SK-N-SH (cell line): ENCODE measurements at regions not wholly inside any gene's neighbourhood (a gene's known extent, or its start where the extent isn't known, plus 50 kb on each side); places are given as distances from the start of the nearest gene placed in this dataset.

Source experiments
- CTCF ChIA-PET: fragments of 300-600, 350-600 bp; formaldehyde crosslinking; extraction: SDS; loops from one replicate; lab custom pipeline; 2021; lab: Yijun Ruan, JAX
- POLR2A ChIA-PET: fragments of 350-600 bp; sonication (Branson Sonifier 250); formaldehyde crosslinking; extraction: SDS; loops from one replicate; lab custom pipeline; 2020; ENCODE audit warnings: antibody characterized with exemption, inconsistent platforms; lab: Yijun Ruan, JAX
- DNase-seq: peaks from one replicate; pipeline ENCODE4 v3.0.0; 2012
- H2AFZ ChIP-seq: fragments of 200-600 bp; sonication (generic); 2 replicates; pipeline ENCODE4 v1.8.1; 2016; ENCODE audit warnings: antibody characterized with exemption, mild to moderate bottlenecking, low read depth
- H3F3A ChIP-seq: fragments of 200-600 bp; sonication (generic); replicated peaks from 2 replicates; pipeline ENCODE3; 2016; ENCODE audit warnings: antibody characterized with exemption, mild to moderate bottlenecking; ENCODE audit not compliant: insufficient read depth
- H3K27ac ChIP-seq, 2 experiments: fragments of 200-500 bp in 1 of 2; fragments of 200-600 bp in 1 of 2; sonication (Bioruptor generic) in 1 of 2; sonication (generic), shearing (Covaris generic) in 1 of 2; 2 replicates each; pipeline versions ENCODE4 v1.5.1 to v1.6.1; 2014 to 2016; ENCODE audit warnings: low read depth in 2 of 2, inconsistent platforms in 1 of 2, low read length in 1 of 2, mild to moderate bottlenecking in 1 of 2, mixed read lengths in 1 of 2
- H3K27me3 ChIP-seq: fragments of 200-600 bp; sonication (generic), shearing (Covaris generic); 2 replicates; pipeline ENCODE4 v1.6.1; 2016; ENCODE audit warnings: mixed run types; ENCODE audit not compliant: insufficient read depth
- H3K36me3 ChIP-seq, 2 experiments: fragments of 200-500 bp in 1 of 2; fragments of 200-600 bp in 1 of 2; sonication (Bioruptor generic) in 1 of 2; sonication (generic) in 1 of 2; replicated peaks in 1 of 2; 2 replicates each; pipeline versions ENCODE3 to v1.5.1; 2014 to 2016; ENCODE audit warnings: low read length in 1 of 2, mild to moderate bottlenecking in 1 of 2; ENCODE audit not compliant: insufficient read depth in 2 of 2, control insufficient read depth in 1 of 2
- H3K4me1 ChIP-seq, 2 experiments: fragments of 200-500 bp in 1 of 2; fragments of 200-600 bp in 1 of 2; sonication (Bioruptor generic) in 1 of 2; sonication (generic), shearing (Covaris generic) in 1 of 2; 2 replicates each; pipeline versions ENCODE4 v1.5.1 to v1.6.1; 2014 to 2016; ENCODE audit warnings: low read depth in 1 of 2, low read length in 1 of 2, mixed run types in 1 of 2; ENCODE audit not compliant: insufficient read depth in 2 of 2, control insufficient read depth in 1 of 2
- H3K4me2 ChIP-seq: fragments of 200-600 bp; sonication (generic), shearing (Covaris generic); 2 replicates; pipeline ENCODE4 v1.6.1; 2017; ENCODE audit warnings: mixed run types
- H3K4me3 ChIP-seq, 2 experiments: fragments of 200-500 bp in 1 of 2; fragments of 200-600 bp in 1 of 2; sonication (Bioruptor generic) in 1 of 2; sonication (generic), shearing (Covaris generic) in 1 of 2; 2 replicates each; pipeline versions ENCODE4 v1.5.1 to v1.8.1; 2014 to 2016; ENCODE audit warnings: low read depth in 2 of 2, inconsistent platforms in 1 of 2, low read length in 1 of 2, mild to moderate bottlenecking in 1 of 2, mixed read lengths in 1 of 2, moderate library complexity in 1 of 2
- H3K79me2 ChIP-seq: fragments of 200-600 bp; sonication (generic); 2 replicates; pipeline ENCODE4 v1.8.1; 2017; ENCODE audit warnings: mild to moderate bottlenecking; ENCODE audit not compliant: insufficient read depth
- H3K9ac ChIP-seq: fragments of 200-600 bp; sonication (generic); 2 replicates; pipeline ENCODE4 v1.6.1; 2017; ENCODE audit warnings: mixed run types
- H3K9me2 ChIP-seq: fragments of 200-600 bp; sonication (generic); 2 replicates; pipeline ENCODE4 v1.6.1; 2017; ENCODE audit warnings: mixed run types
- H3K9me3 ChIP-seq: fragments of 200-600 bp; sonication (generic); 2 replicates; pipeline ENCODE4 v1.6.1; 2017; ENCODE audit warnings: mixed run types, mild to moderate bottlenecking, moderate library complexity
- H4K20me1 ChIP-seq: fragments of 200-600 bp; sonication (generic); 2 replicates; pipeline ENCODE4 v1.6.1; 2017; ENCODE audit warnings: mild to moderate bottlenecking, mixed run types; ENCODE audit not compliant: insufficient read depth
- ELF1 ChIP-seq: IDR thresholded peaks from 2 replicates; pipeline ENCODE4 v1.4.0; 2012
- EP300 ChIP-seq, 2 experiments: IDR thresholded peaks; 2 replicates each; pipeline versions ENCODE4 v1.4.0 to v1.6.1; 2012; ENCODE audit warnings: borderline replicate concordance in 1 of 2, low read depth in 1 of 2, low read length in 1 of 2
- EZH2phosphoT487 ChIP-seq: fragments of 200-600 bp; sonication (generic); IDR thresholded peaks from 2 replicates; pipeline ENCODE4 v1.6.1; 2017; ENCODE audit warnings: low read depth, mixed run types, mild to moderate bottlenecking, antibody characterized with exemption, moderate library complexity, borderline replicate concordance
- FOSL2 ChIP-seq: IDR thresholded peaks from 2 replicates; pipeline ENCODE4 v1.4.0; 2012; ENCODE audit warnings: low read depth, mild to moderate bottlenecking, moderate library complexity, borderline replicate concordance
- GABPA ChIP-seq: IDR thresholded peaks from 2 replicates; pipeline ENCODE4 v1.4.0; 2012; ENCODE audit warnings: low read depth, mild to moderate bottlenecking
- MEF2A ChIP-seq: IDR thresholded peaks from 2 replicates; pipeline ENCODE4 v1.4.0; 2012; ENCODE audit warnings: low read depth, borderline replicate concordance
- MXI1 ChIP-seq: IDR thresholded peaks from 2 replicates; pipeline ENCODE4 v1.6.1; 2012; ENCODE audit warnings: mild to moderate bottlenecking, low read depth, low read length, improper control_type of control experiment
- POLR2AphosphoS5 ChIP-seq: IDR thresholded peaks from 2 replicates; pipeline ENCODE4 v1.6.1; 2012; ENCODE audit warnings: low read depth, low read length
- SIN3A ChIP-seq: IDR thresholded peaks from 2 replicates; pipeline ENCODE4 v1.6.1; 2012; ENCODE audit warnings: low read depth, mild to moderate bottlenecking, low read length, moderate library complexity, borderline replicate concordance
- SMC3 ChIP-seq: IDR thresholded peaks from 2 replicates; pipeline ENCODE4 v1.6.1; 2012; ENCODE audit warnings: low read depth, low read length, improper control_type of control experiment
- WGBS: methylation state at CpG from one replicate; pipeline ENCODE4 v1.1.6; 2017; ENCODE audit warnings: low lambda C conversion rate; 5-methylcytosine and 5-hydroxymethylcytosine counted together
- TF ChIP-seq, protein P1 (sequence below): IDR thresholded peaks from 2 replicates; pipeline ENCODE4 v1.4.0; 2012; ENCODE audit warnings: low read depth, borderline replicate concordance
- TF ChIP-seq, protein P2 (sequence below): IDR thresholded peaks from 2 replicates; pipeline ENCODE4 v1.6.1; 2012; ENCODE audit warnings: mild to moderate bottlenecking, low read depth, low read length, moderate library complexity
- TF ChIP-seq, protein P3 (sequence below): IDR thresholded peaks from 2 replicates; pipeline ENCODE4 v1.4.0; 2012; ENCODE audit warnings: low read depth

DNA sequence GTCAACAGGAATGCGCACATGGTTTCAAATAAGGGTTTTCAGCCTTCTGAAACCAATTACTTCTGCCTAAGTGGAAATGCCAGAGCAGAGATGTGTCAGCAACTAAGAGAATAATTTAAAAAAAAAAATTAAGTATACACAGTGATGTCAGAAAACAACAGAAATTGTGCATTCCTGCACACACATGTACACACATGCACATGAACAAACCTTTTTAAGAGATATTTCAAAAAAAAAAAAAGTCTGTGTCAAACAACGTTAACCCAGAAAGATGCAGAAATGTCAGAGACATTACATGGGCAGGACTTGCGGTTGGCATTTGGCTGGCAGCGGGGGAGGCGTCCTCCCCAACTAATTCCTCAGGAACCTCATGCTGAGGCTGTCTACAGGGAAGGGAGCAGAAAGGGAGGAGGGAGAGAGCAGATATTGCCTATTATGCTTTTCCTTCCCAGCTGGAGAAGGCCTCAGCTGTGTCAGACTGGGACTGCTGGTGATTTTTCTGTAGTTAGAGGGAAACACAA, 536.9 kb upstream of the WWC1 start:
- H3K27me3 ChIP-seq = no peaks in the 10 kb centered on the region
- 86% methylated on average over 5 of the region's 5 CpGs for WGBS
- peaks cover 0 to 25% of the 10 kb centered on the region in 2 experiments; a peak in 1 of 4 replicates for H3K4me1 ChIP-seq
- ChIA-PET CTCF (no interaction called here), POLR2A (no interaction called here)
- H3K9me2 ChIP-seq = no peaks in the 10 kb centered on the region
- peaks cover 6% of the 10 kb centered on the region for H3F3A ChIP-seq
- no peaks in the 10 kb centered on the region for H3K79me2 ChIP-seq
- H3K9ac ChIP-seq = no peak overlapping the region
- TF ChIP-seq, protein P1, sequence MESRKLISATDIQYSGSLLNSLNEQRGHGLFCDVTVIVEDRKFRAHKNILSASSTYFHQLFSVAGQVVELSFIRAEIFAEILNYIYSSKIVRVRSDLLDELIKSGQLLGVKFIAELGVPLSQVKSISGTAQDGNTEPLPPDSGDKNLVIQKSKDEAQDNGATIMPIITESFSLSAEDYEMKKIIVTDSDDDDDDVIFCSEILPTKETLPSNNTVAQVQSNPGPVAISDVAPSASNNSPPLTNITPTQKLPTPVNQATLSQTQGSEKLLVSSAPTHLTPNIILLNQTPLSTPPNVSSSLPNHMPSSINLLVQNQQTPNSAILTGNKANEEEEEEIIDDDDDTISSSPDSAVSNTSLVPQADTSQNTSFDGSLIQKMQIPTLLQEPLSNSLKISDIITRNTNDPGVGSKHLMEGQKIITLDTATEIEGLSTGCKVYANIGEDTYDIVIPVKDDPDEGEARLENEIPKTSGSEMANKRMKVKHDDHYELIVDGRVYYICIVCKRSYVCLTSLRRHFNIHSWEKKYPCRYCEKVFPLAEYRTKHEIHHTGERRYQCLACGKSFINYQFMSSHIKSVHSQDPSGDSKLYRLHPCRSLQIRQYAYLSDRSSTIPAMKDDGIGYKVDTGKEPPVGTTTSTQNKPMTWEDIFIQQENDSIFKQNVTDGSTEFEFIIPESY = no peak
- TF ChIP-seq MEF2A (no peak), SIN3A (no peak), FOSL2 (no peak), EP300 (IDR thresholded peaks at IDR 0.05; ENCODE audit: borderline replicate concordance in 1 of 2, low read depth in 1 of 2, low read length in 1 of 2) (no peak), SMC3 (no peak), ELF1 (no peak), EZH2phosphoT487 (no peak)
- TF ChIP-seq, protein P2, sequence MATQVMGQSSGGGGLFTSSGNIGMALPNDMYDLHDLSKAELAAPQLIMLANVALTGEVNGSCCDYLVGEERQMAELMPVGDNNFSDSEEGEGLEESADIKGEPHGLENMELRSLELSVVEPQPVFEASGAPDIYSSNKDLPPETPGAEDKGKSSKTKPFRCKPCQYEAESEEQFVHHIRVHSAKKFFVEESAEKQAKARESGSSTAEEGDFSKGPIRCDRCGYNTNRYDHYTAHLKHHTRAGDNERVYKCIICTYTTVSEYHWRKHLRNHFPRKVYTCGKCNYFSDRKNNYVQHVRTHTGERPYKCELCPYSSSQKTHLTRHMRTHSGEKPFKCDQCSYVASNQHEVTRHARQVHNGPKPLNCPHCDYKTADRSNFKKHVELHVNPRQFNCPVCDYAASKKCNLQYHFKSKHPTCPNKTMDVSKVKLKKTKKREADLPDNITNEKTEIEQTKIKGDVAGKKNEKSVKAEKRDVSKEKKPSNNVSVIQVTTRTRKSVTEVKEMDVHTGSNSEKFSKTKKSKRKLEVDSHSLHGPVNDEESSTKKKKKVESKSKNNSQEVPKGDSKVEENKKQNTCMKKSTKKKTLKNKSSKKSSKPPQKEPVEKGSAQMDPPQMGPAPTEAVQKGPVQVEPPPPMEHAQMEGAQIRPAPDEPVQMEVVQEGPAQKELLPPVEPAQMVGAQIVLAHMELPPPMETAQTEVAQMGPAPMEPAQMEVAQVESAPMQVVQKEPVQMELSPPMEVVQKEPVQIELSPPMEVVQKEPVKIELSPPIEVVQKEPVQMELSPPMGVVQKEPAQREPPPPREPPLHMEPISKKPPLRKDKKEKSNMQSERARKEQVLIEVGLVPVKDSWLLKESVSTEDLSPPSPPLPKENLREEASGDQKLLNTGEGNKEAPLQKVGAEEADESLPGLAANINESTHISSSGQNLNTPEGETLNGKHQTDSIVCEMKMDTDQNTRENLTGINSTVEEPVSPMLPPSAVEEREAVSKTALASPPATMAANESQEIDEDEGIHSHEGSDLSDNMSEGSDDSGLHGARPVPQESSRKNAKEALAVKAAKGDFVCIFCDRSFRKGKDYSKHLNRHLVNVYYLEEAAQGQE = no peak
- TF ChIP-seq, protein P3, sequence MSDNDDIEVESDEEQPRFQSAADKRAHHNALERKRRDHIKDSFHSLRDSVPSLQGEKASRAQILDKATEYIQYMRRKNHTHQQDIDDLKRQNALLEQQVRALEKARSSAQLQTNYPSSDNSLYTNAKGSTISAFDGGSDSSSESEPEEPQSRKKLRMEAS = no peak
- no peak overlapping the region for H3K27ac ChIP-seq
- no peak overlapping the region for H2AFZ ChIP-seq
- no peaks in the 10 kb centered on the region for H4K20me1 ChIP-seq
- no peak overlapping the region for H3K4me3 ChIP-seq
- no peaks in the 10 kb centered on the region for H3K36me3 ChIP-seq
- no peak overlapping the region for H3K4me2 ChIP-seq
- no peak for DNase-seq
- no peaks in the 10 kb centered on the region for H3K9me3 ChIP-seq

DNA sequence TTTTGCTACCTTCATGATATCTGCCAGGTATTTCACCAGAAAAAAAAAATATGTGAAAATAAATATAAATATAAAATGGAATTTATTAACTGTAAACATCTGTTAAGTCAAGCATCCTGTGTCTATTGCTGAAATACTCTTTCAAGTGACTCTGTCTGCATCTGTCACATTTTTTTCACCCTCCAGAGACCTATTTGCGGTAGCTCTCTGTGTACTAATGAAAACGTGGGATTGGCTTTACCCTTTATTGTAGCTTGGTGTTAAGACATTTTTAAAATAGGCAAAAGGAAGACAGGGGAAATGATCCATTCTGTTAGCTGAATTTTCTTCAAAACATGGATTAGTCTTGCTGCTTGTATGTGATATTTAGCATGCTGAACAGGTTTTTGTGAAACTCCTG, 536.0 kb upstream of the WWC1 start:
- POLR2A ChIA-PET = no interaction called here

More for the DNA sequence above, 536.0 kb upstream of the WWC1 start:
- no peak overlapping the region for H2AFZ ChIP-seq
- no peaks in the 10 kb centered on the region for H3K9me2 ChIP-seq
- H3K27ac ChIP-seq = no peak overlapping the region
- H3K27me3 ChIP-seq = no peaks in the 10 kb centered on the region
- no peak overlapping the region for H3K4me3 ChIP-seq
- no peak overlapping the region for H3K4me2 ChIP-seq
- no peaks in the 10 kb centered on the region for H3K36me3 ChIP-seq
- CTCF ChIA-PET = interaction anchor here (1.3 kb wide), 1 partner anchor 32 kb away, joined by 4 read pairs; no protein-coding TSS in a partner anchor
- H3K9me3 ChIP-seq = no peaks in the 10 kb centered on the region
- no peaks in the 10 kb centered on the region for H3K79me2 ChIP-seq
- no peak for TF ChIP-seq EZH2phosphoT487
- TF ChIP-seq ELF1 = no peak
- no peak for TF ChIP-seq POLR2AphosphoS5
- no peak for TF ChIP-seq GABPA
- no peak for TF ChIP-seq MXI1
- TF ChIP-seq, protein P2 = no peak
- 60% methylated on average over 2 of the region's 2 CpGs for WGBS
- H3F3A ChIP-seq = peaks cover 6% of the 10 kb centered on the region
- DNase-seq = no peak
- H3K9ac ChIP-seq = no peak overlapping the region
- peaks cover 0 to 30% of the 10 kb centered on the region in 2 experiments; a peak in 1 of 4 replicates for H3K4me1 ChIP-seq
- no peaks in the 10 kb centered on the region for H4K20me1 ChIP-seq
